ENCODE measurements at regions not wholly inside any gene's neighbourhood (a gene's known extent, or its start where the extent isn't known, plus 50 kb on each side); places are given as distances from the start of the nearest gene placed in this dataset.

- DNase-seq (ENCODE audit: low spot score) = no peak
Measured at GRCh38 chr3:177673112-177673914, 476.0 kb upstream of the TBL1XR1 start.

- no peak for DNase-seq (ENCODE audit: low spot score)
Measured at GRCh38 chr3:177674186-177674585, 476.9 kb upstream of the TBL1XR1 start.

GRCh38 chr3:177676148-177676547 is 478.9 kb upstream of the TBL1XR1 start:
- DNase-seq (ENCODE audit: low spot score) = no peak

- no peak for DNase-seq (ENCODE audit: low spot score)
Measured at GRCh38 chr3:177676947-177677587, 479.8 kb upstream of the TBL1XR1 start.

GRCh38 chr3:177679568-177680471 is 482.5 kb upstream of the TBL1XR1 start:
- no peak for DNase-seq (ENCODE audit: low spot score)

DNA sequence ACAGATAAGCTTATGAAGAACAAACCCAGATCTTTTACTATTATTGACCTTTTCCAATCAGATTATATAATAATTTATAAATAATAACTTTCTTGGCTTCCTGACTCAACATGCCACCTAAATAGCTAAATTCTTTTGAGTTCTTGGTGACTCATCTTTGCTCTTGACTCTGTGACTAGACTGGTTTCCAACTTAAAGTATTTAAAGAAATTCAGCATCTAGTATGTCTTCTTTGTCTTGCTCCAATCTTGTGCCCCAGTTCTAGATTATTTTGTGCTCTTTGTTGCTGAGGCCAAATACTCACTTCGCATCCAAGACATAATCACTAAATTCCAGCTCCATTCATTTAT is 483.2 kb upstream of the TBL1XR1 start:
- no peak for DNase-seq (ENCODE audit: low spot score)

- DNase-seq (ENCODE audit: low spot score) = no peak
Measured at GRCh38 chr3:177681156-177681555, 483.9 kb upstream of the TBL1XR1 start.

DNA sequence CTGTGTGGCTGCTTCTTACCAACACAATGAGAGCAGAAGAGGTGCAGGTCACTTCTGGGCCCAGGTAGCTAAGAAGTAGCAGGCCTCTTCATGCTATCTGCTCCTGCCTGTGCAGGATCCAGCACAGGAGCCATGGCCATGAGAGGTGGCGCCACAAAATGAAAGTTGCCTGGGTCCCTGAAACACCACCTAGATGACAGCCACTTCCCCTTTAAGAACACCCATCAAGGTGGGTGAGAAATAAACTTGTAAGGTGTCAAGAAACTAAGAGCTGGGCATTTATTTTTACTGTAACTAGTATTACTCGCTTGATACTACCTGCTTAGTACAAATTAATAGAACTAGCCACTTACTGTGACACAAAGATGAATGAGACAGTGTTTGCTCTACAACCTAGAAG is 484.6 kb upstream of the TBL1XR1 start:
- no peak for DNase-seq (ENCODE audit: low spot score)

DNA sequence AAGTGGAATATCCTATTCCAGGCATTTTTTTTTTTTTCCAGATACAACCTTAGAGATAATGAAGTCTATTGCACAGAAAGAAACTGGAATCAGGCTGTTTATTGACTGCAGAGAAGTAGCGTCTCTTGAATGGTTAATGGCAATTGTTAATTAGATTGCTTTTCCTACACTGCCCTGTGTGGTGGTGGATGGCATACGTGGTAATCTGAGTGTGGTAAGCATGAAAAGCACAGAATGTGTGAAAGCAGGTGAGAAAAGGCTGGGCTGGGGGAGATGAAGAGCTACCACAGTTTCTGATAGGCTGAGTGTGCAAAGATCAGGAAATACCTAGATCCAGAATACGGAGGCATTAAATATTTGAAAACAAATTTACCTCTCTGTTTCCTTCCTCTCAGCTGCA is 486.3 kb upstream of the TBL1XR1 start:
- DNase-seq (ENCODE audit: low spot score) = no peak

DNA sequence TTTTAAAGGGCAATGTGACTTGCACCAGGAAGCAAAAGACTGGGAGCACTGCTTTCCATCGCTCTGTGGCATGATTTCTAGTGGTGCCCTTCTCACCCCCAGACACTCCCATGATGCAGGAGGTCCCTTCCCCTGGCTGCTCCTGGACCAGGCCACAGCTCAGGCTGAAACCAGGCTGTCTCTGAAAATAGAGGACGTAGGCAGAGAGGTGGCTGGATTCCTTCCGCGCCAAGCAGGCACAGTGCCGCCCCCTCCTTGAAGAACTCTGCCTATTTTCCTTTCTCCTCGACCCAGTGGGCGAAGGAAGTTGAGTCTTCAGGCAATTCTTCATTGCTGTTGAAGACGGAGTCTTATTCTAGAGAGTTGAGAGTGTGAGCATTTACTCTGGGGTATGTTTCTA is 489.4 kb upstream of the TBL1XR1 start:
- no peak for DNase-seq (ENCODE audit: low spot score)

DNA sequence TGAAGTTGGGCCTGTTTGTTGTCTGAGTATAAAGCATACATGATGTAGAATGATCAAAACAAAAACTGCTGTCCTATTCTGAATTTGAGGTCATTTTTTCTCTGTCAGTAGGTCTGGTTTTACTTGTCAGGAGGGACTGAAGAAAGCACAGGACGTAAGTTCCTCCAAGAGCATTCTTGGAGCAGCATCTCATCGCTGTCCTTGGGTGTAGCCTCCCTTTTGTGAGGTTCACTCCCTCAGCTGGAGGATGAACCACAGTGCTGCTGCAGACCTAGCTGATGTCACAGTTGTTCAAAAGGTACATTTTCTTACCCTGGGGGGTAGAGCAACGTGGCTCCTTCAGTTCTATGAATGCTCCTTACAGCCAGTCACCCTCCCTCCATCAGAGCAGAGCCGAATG is 490.0 kb upstream of the TBL1XR1 start:
- no peak for DNase-seq (ENCODE audit: low spot score)

DNA sequence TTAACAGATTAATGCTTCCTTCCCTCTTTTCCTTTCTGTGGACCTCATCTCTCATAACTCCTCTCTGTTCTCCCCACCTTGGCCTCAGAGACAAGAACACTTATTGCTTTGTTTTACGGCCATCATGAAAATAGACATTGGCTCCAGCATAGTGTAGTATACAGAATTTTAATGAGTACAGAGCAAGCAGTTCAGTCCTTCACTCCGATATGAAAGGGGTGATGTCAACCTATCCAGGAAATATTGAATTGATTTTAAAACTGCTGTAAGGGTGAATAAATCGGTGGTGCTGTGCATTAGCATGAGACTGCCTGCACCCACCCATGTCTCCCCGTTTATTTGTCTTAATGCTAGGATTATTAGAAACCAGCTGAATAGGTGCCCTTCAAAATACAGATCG is 490.9 kb upstream of the TBL1XR1 start:
- no peak for DNase-seq (ENCODE audit: low spot score)

DNA sequence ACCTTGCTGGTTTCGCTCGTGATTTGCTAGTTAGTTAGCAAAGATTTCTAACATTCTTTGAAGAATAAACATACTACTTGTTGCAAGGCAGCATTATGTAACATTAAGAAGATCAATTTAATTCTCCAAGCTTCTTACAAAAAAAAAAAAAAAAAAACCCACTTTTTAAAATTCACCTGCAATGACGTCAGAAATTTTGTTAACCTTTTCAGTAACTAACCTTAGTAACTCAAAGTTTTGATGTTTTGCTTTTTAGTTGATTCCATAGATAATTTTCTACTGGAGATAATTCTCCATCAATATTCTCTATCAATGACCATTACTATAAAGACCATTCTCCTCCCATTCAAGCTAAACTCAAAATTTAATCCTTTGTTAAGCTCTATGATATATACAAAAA is 491.8 kb upstream of the TBL1XR1 start:
- DNase-seq (ENCODE audit: low spot score) = no peak

- no peak for DNase-seq (ENCODE audit: low spot score)
Measured at GRCh38 chr3:177689869-177690268, 492.6 kb upstream of the TBL1XR1 start.

DNA sequence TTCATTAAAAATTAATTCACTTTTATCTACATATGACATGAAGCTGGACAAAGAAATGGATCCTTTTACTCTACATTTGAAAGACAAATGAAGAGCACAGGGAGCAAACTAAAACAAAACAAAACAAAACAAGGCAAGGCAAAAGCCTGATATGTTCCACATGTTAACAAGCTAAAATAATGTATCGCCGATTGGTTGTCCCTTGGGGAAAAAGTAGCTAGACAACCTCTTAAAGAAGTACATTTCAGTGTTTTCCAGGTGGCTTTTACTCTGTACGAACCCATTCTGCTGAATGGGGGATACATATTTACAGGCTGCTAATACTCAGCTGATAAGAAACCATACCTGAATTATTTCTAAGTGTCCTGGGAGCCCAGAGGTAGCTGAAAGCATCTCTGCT is 493.0 kb upstream of the TBL1XR1 start:
- DNase-seq (ENCODE audit: low spot score) = no peak

- no peak for DNase-seq (ENCODE audit: low spot score)
Measured at GRCh38 chr3:177692304-177692975, 495.2 kb upstream of the TBL1XR1 start.

- no peak for DNase-seq (ENCODE audit: low spot score)
Measured at GRCh38 chr3:177693616-177694264, 496.5 kb upstream of the TBL1XR1 start.

- DNase-seq (ENCODE audit: low spot score) = no peak
Measured at GRCh38 chr3:177694316-177694715, 497.0 kb upstream of the TBL1XR1 start.

DNA sequence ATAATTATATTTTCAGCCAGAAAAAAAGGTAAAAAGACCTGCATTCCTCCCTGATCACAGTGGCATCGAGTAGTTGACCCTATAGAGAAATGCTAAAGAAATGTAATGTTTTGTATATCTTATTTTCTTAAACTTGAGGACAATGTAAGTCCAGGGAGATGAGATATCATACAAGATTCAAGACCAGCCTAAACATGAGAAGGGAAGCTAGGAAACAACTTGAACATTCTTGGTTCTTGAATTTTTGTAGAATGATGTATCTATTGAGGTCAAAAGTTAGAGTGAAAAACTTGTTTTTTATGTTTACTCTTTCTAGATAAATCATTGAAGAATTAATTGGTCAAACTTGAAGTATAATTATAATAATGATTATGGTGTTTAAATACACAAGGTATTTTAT is 497.7 kb upstream of the TBL1XR1 start:
- no peak for DNase-seq (ENCODE audit: low spot score)

- no peak for DNase-seq (ENCODE audit: low spot score)
Measured at GRCh38 chr3:177700117-177700516, 502.8 kb upstream of the TBL1XR1 start.

- no peak for DNase-seq (ENCODE audit: low spot score)
Measured at GRCh38 chr3:177703788-177704187, 506.5 kb upstream of the TBL1XR1 start.
